22Rv1 (cell line): ENCODE measurements at regions not wholly inside any gene's neighbourhood (a gene's known extent, or its start where the extent isn't known, plus 50 kb on each side); places are given as distances from the start of the nearest gene placed in this dataset.

Experiments
- ZFX ChIP-seq: fragments of 450-650 bp; IDR thresholded peaks from 2 replicates; pipeline ENCODE4 v1.6.1; 2017; ENCODE audit warnings: antibody characterized with exemption, borderline replicate concordance
- TF ChIP-seq, protein P1 (sequence below): fragments of 450-650 bp; IDR thresholded peaks from 2 replicates; pipeline ENCODE4 v1.5.1; 2017; ENCODE audit warnings: mild to moderate bottlenecking

GRCh38 chr11:39149214-39149613 is 2310.2 kb downstream of the LRRC4C start:
- TF ChIP-seq, protein P1, sequence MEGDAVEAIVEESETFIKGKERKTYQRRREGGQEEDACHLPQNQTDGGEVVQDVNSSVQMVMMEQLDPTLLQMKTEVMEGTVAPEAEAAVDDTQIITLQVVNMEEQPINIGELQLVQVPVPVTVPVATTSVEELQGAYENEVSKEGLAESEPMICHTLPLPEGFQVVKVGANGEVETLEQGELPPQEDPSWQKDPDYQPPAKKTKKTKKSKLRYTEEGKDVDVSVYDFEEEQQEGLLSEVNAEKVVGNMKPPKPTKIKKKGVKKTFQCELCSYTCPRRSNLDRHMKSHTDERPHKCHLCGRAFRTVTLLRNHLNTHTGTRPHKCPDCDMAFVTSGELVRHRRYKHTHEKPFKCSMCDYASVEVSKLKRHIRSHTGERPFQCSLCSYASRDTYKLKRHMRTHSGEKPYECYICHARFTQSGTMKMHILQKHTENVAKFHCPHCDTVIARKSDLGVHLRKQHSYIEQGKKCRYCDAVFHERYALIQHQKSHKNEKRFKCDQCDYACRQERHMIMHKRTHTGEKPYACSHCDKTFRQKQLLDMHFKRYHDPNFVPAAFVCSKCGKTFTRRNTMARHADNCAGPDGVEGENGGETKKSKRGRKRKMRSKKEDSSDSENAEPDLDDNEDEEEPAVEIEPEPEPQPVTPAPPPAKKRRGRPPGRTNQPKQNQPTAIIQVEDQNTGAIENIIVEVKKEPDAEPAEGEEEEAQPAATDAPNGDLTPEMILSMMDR: no peak
- TF ChIP-seq ZFX: no peak
